HPDE6-E6E7 (cell line): ENCODE measurements at regions not wholly inside any gene's neighbourhood (a gene's known extent, or its start where the extent isn't known, plus 50 kb on each side); places are given as distances from the start of the nearest gene placed in this dataset.

Source experiments
- DNase-seq: peaks from one replicate; pipeline ENCODE4 v3.0.0; 2011; ENCODE audit warnings: missing footprints; ENCODE audit errors: extremely low spot score

- no peak for DNase-seq
These were observed 88.8 kb downstream of the BOD1 start for GRCh38 chr5:173527671-173528070.

GRCh38 chr5:173524136-173524535, 92.3 kb downstream of the BOD1 start:
- DNase-seq = no peak

GRCh38 chr5:173523388-173523787, 93.1 kb downstream of the BOD1 start:
- DNase-seq = no peak

GRCh38 chr5:173522518-173522917, 93.9 kb downstream of the BOD1 start:
- no peak for DNase-seq

- no peak for DNase-seq
These were observed 97.6 kb downstream of the BOD1 start for GRCh38 chr5:173518856-173519255.

GRCh38 chr5:173517648-173518047, 98.8 kb downstream of the BOD1 start:
- DNase-seq = no peak

- no peak for DNase-seq
These were observed 100.9 kb downstream of the BOD1 start for GRCh38 chr5:173515526-173515925.

- no peak for DNase-seq
These were observed 101.8 kb downstream of the BOD1 start for GRCh38 chr5:173514661-173515060.

- no peak for DNase-seq
These were observed 102.9 kb downstream of the BOD1 start for GRCh38 chr5:173513521-173513991.

- DNase-seq = no peak
These were observed 103.6 kb downstream of the BOD1 start for GRCh38 chr5:173512637-173513435.

GRCh38 chr5:173509060-173509459, 107.4 kb downstream of the BOD1 start:
- DNase-seq = no peak

- DNase-seq = no peak
These were observed 109.3 kb downstream of the BOD1 start for GRCh38 chr5:173507171-173507570.

GRCh38 chr5:173505634-173506033, 110.8 kb downstream of the BOD1 start:
- no peak for DNase-seq

- DNase-seq = no peak
These were observed 114.5 kb downstream of the BOD1 start for GRCh38 chr5:173501922-173502321.

- no peak for DNase-seq
These were observed 115.2 kb downstream of the BOD1 start for GRCh38 chr5:173501271-173501670.

GRCh38 chr5:173500213-173500560, 116.3 kb downstream of the BOD1 start:
- no peak for DNase-seq

GRCh38 chr5:173499471-173500212, 116.8 kb downstream of the BOD1 start:
- no peak for DNase-seq

GRCh38 chr5:173498739-173499470, 117.5 kb downstream of the BOD1 start:
- no peak for DNase-seq

- DNase-seq = no peak
These were observed 118.2 kb downstream of the BOD1 start for GRCh38 chr5:173498286-173498685.

- DNase-seq = no peak
These were observed 118.8 kb downstream of the BOD1 start for GRCh38 chr5:173497685-173498084.

GRCh38 chr5:173496883-173497255, 119.6 kb downstream of the BOD1 start:
- no peak for DNase-seq

GRCh38 chr5:173496129-173496882, 120.1 kb downstream of the BOD1 start:
- no peak for DNase-seq
